HG02798 (cell line): ENCODE measurements at regions not wholly inside any gene's neighbourhood (a gene's known extent, or its start where the extent isn't known, plus 50 kb on each side); places are given as distances from the start of the nearest gene placed in this dataset.
A peak's percentile ranks its signal among the peaks of the same experiment; 100 is the strongest.

ENCODE experiments used
- ATAC-seq: cut with Tn5 transposase; IDR thresholded peaks from one replicate; pipeline ENCODE4 v1.9.1; 2021; ENCODE audit warnings: mild to moderate bottlenecking; ENCODE audit not compliant: unreplicated experiment, poor library complexity

GRCh38 chr4:14188214-14188613 lies 560.7 kb upstream of the BOD1L1 start:
- ATAC-seq = no peak

- no peak for ATAC-seq
Measured at GRCh38 chr4:14193601-14194000, 566.1 kb upstream of the BOD1L1 start.

- ATAC-seq = no peak
Measured at GRCh38 chr4:14196131-14196530, 568.6 kb upstream of the BOD1L1 start.

- no peak for ATAC-seq
Measured at GRCh38 chr4:14215116-14215770, 587.7 kb upstream of the BOD1L1 start.

- no peak for ATAC-seq
Measured at GRCh38 chr4:14217401-14217800, 589.9 kb upstream of the BOD1L1 start.

GRCh38 chr4:14218641-14219040 lies 591.1 kb upstream of the BOD1L1 start:
- no peak for ATAC-seq

- no peak for ATAC-seq
Measured at GRCh38 chr4:14221176-14221575, 593.7 kb upstream of the BOD1L1 start.

GRCh38 chr4:14222377-14223029 lies 595.0 kb upstream of the BOD1L1 start:
- no peak for ATAC-seq

GRCh38 chr4:14223461-14223860 lies 595.9 kb upstream of the BOD1L1 start:
- no peak for ATAC-seq

- ATAC-seq = peak; percentile 55
Measured at GRCh38 chr4:14225688-14226207, 598.2 kb upstream of the BOD1L1 start.

GRCh38 chr4:14233126-14233525 lies 605.6 kb upstream of the BOD1L1 start:
- ATAC-seq = no peak

GRCh38 chr4:14234307-14234706 lies 606.8 kb upstream of the BOD1L1 start:
- ATAC-seq = no peak

- no peak for ATAC-seq
Measured at GRCh38 chr4:14236359-14236758, 608.8 kb upstream of the BOD1L1 start.

- no peak for ATAC-seq
Measured at GRCh38 chr4:14237911-14238310, 610.4 kb upstream of the BOD1L1 start.

- no peak for ATAC-seq
Measured at GRCh38 chr4:14241574-14241973, 614.0 kb upstream of the BOD1L1 start.

- ATAC-seq = no peak
Measured at GRCh38 chr4:14247767-14248166, 620.2 kb upstream of the BOD1L1 start.

GRCh38 chr4:14249226-14249625 lies 621.7 kb upstream of the BOD1L1 start:
- no peak for ATAC-seq

- peak; percentile 91 for ATAC-seq
Measured at GRCh38 chr4:14254252-14254651, 626.7 kb upstream of the BOD1L1 start.

GRCh38 chr4:14254926-14255325 lies 627.4 kb upstream of the BOD1L1 start:
- no peak for ATAC-seq

GRCh38 chr4:14257903-14258302 lies 630.4 kb upstream of the BOD1L1 start:
- ATAC-seq = no peak

- ATAC-seq = no peak
Measured at GRCh38 chr4:14259936-14260335, 632.4 kb upstream of the BOD1L1 start.

- no peak for ATAC-seq
Measured at GRCh38 chr4:14260591-14260990, 633.1 kb upstream of the BOD1L1 start.
